UCSD-AML1 (cell line): ENCODE measurements at regions not wholly inside any gene's neighbourhood (a gene's known extent, or its start where the extent isn't known, plus 50 kb on each side); places are given as distances from the start of the nearest gene placed in this dataset.
"Not testable (repeated sequence)": the region's sequence is repeated elsewhere in the genome, so short reads cannot be mapped to it uniquely, and the experiment has no call there.

Experiments used
- DNase-seq: peaks from one replicate; lab custom pipeline; 2025; ENCODE audit not compliant: unreplicated experiment; lab: John Stamatoyannopoulos, UW

GRCh38 chr4:10841697-10842096 lies 157.1 kb upstream of the CLNK start:
- DNase-seq = no peak

- no peak for DNase-seq
Measured at GRCh38 chr4:10837151-10837550, 152.6 kb upstream of the CLNK start.

- DNase-seq = no peak
Measured at GRCh38 chr4:10832806-10833628, 148.4 kb upstream of the CLNK start.

GRCh38 chr4:10831727-10832408 lies 147.3 kb upstream of the CLNK start:
- no peak for DNase-seq

- DNase-seq = not testable (repeated sequence)
Measured at GRCh38 chr4:10828918-10829538, 144.5 kb upstream of the CLNK start.

GRCh38 chr4:10821826-10822225 lies 137.3 kb upstream of the CLNK start:
- no peak for DNase-seq

- DNase-seq = no peak
Measured at GRCh38 chr4:10816571-10816970, 132.0 kb upstream of the CLNK start.

- no peak for DNase-seq
Measured at GRCh38 chr4:10811991-10812390, 127.4 kb upstream of the CLNK start.

GRCh38 chr4:10810411-10810810 lies 125.8 kb upstream of the CLNK start:
- DNase-seq = no peak

GRCh38 chr4:10809905-10810304 lies 125.3 kb upstream of the CLNK start:
- DNase-seq = no peak

GRCh38 chr4:10808591-10808990 lies 124.0 kb upstream of the CLNK start:
- no peak for DNase-seq

- DNase-seq = no peak
Measured at GRCh38 chr4:10806953-10807645, 122.5 kb upstream of the CLNK start.

- DNase-seq = no peak
Measured at GRCh38 chr4:10803713-10804343, 119.3 kb upstream of the CLNK start.

- no peak for DNase-seq
Measured at GRCh38 chr4:10787365-10787764, 102.8 kb upstream of the CLNK start.

- DNase-seq = no peak
Measured at GRCh38 chr4:10784621-10785020, 100.1 kb upstream of the CLNK start.

GRCh38 chr4:10783351-10783750 lies 98.8 kb upstream of the CLNK start:
- no peak for DNase-seq

GRCh38 chr4:10781805-10782204 lies 97.2 kb upstream of the CLNK start:
- DNase-seq = no peak

- not testable (repeated sequence) for DNase-seq
Measured at GRCh38 chr4:10780803-10781202, 96.2 kb upstream of the CLNK start.

GRCh38 chr4:10775132-10775531 lies 90.6 kb upstream of the CLNK start:
- not testable (repeated sequence) for DNase-seq

- DNase-seq = no peak
Measured at GRCh38 chr4:10773656-10774055, 89.1 kb upstream of the CLNK start.

- DNase-seq = no peak
Measured at GRCh38 chr4:10773010-10773409, 88.4 kb upstream of the CLNK start.
